GM19455 (cell line): ENCODE measurements at regions not wholly inside any gene's neighbourhood (a gene's known extent, or its start where the extent isn't known, plus 50 kb on each side); places are given as distances from the start of the nearest gene placed in this dataset.

Experiments
- ATAC-seq: cut with Tn5 transposase; IDR thresholded peaks from one replicate; pipeline ENCODE4 v1.9.1; 2021; ENCODE audit not compliant: unreplicated experiment

GRCh38 chr2:62305421-62306176, 109.7 kb downstream of the B3GNT2 start:
- ATAC-seq, result no peak

GRCh38 chr2:62304429-62305417, 108.8 kb downstream of the B3GNT2 start:
- no peak for ATAC-seq

GRCh38 chr2:62303788-62304187, 107.9 kb downstream of the B3GNT2 start:
- ATAC-seq, result no peak

- ATAC-seq, result no peak
Measured at GRCh38 chr2:62302631-62303435, 106.9 kb downstream of the B3GNT2 start.

- no peak for ATAC-seq
Measured at GRCh38 chr2:62300925-62301324, 105.0 kb downstream of the B3GNT2 start.

GRCh38 chr2:62297624-62298010, 101.7 kb downstream of the B3GNT2 start:
- no peak for ATAC-seq

- no peak for ATAC-seq
Measured at GRCh38 chr2:62296832-62297623, 101.1 kb downstream of the B3GNT2 start.

GRCh38 chr2:62296034-62296831, 100.3 kb downstream of the B3GNT2 start:
- no peak for ATAC-seq

- ATAC-seq, result no peak
Measured at GRCh38 chr2:62293490-62294271, 97.8 kb downstream of the B3GNT2 start.

GRCh38 chr2:62293151-62293489, 97.2 kb downstream of the B3GNT2 start:
- ATAC-seq, result no peak

- ATAC-seq, result no peak
Measured at GRCh38 chr2:62292190-62292589, 96.3 kb downstream of the B3GNT2 start.

- no peak for ATAC-seq
Measured at GRCh38 chr2:62291517-62292137, 95.7 kb downstream of the B3GNT2 start.

- no peak for ATAC-seq
Measured at GRCh38 chr2:62291052-62291451, 95.1 kb downstream of the B3GNT2 start.

- ATAC-seq, result no peak
Measured at GRCh38 chr2:62287899-62288880, 92.3 kb downstream of the B3GNT2 start.

GRCh38 chr2:62287282-62287681, 91.4 kb downstream of the B3GNT2 start:
- ATAC-seq, result no peak

- no peak for ATAC-seq
Measured at GRCh38 chr2:62286089-62286785, 90.3 kb downstream of the B3GNT2 start.

GRCh38 chr2:62284980-62285379, 89.1 kb downstream of the B3GNT2 start:
- no peak for ATAC-seq
